ENCODE measurements at regions not wholly inside any gene's neighbourhood (a gene's known extent, or its start where the extent isn't known, plus 50 kb on each side); places are given as distances from the start of the nearest gene placed in this dataset.

- H3K79me2 ChIP-seq (ENCODE audit: control insufficient read depth, insufficient read depth, low read length) = no peaks in the 10 kb centered on the region
- dilution Hi-C loops (cut with MboI; ENCODE audit: extremely low pct_ligation_motif_present, low sequenced_read_pairs) = no loop called here
- no peak overlapping the region for H2AFZ ChIP-seq (ENCODE audit: control insufficient read depth, low read length)
- no peaks in the 10 kb centered on the region for H4K20me1 ChIP-seq (ENCODE audit: control insufficient read depth, extremely low read depth, insufficient read depth, low read length)
- no peak for TF ChIP-seq CTCF (optimal IDR thresholded peaks at IDR 0.05 in 1 of 3, IDR thresholded peaks at IDR 0.05 in 1 of 3, conservative IDR thresholded peaks at IDR 0.05 in 1 of 3; ENCODE audit: extremely low read depth in 1 of 3, insufficient read depth in 2 of 3, low read length in 3 of 3)
- TF ChIP-seq EZH2 (IDR thresholded peaks at IDR 0.05; ENCODE audit: low read length) = no peak
- no peaks in the 10 kb centered on the region for H3K9me1 ChIP-seq (ENCODE audit: control insufficient read depth, extremely low read depth, insufficient read depth, low read length)
- H3K4me1 ChIP-seq (ENCODE audit: control insufficient read depth, extremely low read depth, insufficient read depth, low read length) = no peaks in the 10 kb centered on the region
- no peaks in the 10 kb centered on the region for H3K36me3 ChIP-seq (ENCODE audit: control insufficient read depth in 2 of 2, extremely low read depth in 1 of 2, insufficient read depth in 2 of 2, low read length in 2 of 2)
- H3K9ac ChIP-seq (ENCODE audit: control insufficient read depth, extremely low read depth, insufficient read depth, low read length) = no peak overlapping the region
- no peak overlapping the region for H3K4me3 ChIP-seq (ENCODE audit: control insufficient read depth in 2 of 3, extremely low read depth in 1 of 3, insufficient read depth in 2 of 3, low read depth in 1 of 3, low read length in 3 of 3)
- DNase-seq (ENCODE audit: low read depth, low spot score) (no peak), FAIRE-seq (no peak)
- H3K27ac ChIP-seq (ENCODE audit: control insufficient read depth, insufficient read depth, low read length) = no peak overlapping the region
- no peaks in the 10 kb centered on the region for H3K27me3 ChIP-seq (ENCODE audit: control insufficient read depth, extremely low read depth, insufficient read depth, low read length)
- no peak overlapping the region for H3K4me2 ChIP-seq (ENCODE audit: control insufficient read depth, extremely low read depth, insufficient read depth, low read depth, low read length)
- no peaks in the 10 kb centered on the region for H3K9me3 ChIP-seq (ENCODE audit: control insufficient read depth, low read depth, low read length)
Observed at GRCh38 chr3:34920806-34921205, 718.5 kb upstream of the ARPP21 start.

GRCh38 chr3:34924961-34925360, 714.4 kb upstream of the ARPP21 start:
- FAIRE-seq = no peak
- Histone ChIP-seq H3K27ac (ENCODE audit: control insufficient read depth, insufficient read depth, low read length) (no peak overlapping the region), H3K4me2 (ENCODE audit: control insufficient read depth, extremely low read depth, insufficient read depth, low read depth, low read length) (no peak overlapping the region), H3K79me2 (ENCODE audit: control insufficient read depth, insufficient read depth, low read length) (no peaks in the 10 kb centered on the region), H3K9me1 (ENCODE audit: control insufficient read depth, extremely low read depth, insufficient read depth, low read length) (no peaks in the 10 kb centered on the region), H3K4me1 (ENCODE audit: control insufficient read depth, extremely low read depth, insufficient read depth, low read length) (no peaks in the 10 kb centered on the region), H4K20me1 (ENCODE audit: control insufficient read depth, extremely low read depth, insufficient read depth, low read length) (no peaks in the 10 kb centered on the region), H3K27me3 (ENCODE audit: control insufficient read depth, extremely low read depth, insufficient read depth, low read length) (no peaks in the 10 kb centered on the region), H2AFZ (ENCODE audit: control insufficient read depth, low read length) (no peak overlapping the region), H3K36me3 (ENCODE audit: control insufficient read depth in 2 of 2, extremely low read depth in 1 of 2, insufficient read depth in 2 of 2, low read length in 2 of 2) (no peaks in the 10 kb centered on the region), H3K9ac (ENCODE audit: control insufficient read depth, extremely low read depth, insufficient read depth, low read length) (no peak overlapping the region), H3K9me3 (ENCODE audit: control insufficient read depth, low read depth, low read length) (no peaks in the 10 kb centered on the region), H3K4me3 (ENCODE audit: control insufficient read depth in 2 of 3, extremely low read depth in 1 of 3, insufficient read depth in 2 of 3, low read depth in 1 of 3, low read length in 3 of 3) (no peak overlapping the region)
- TF ChIP-seq EZH2 (IDR thresholded peaks at IDR 0.05; ENCODE audit: low read length) = no peak
- TF ChIP-seq CTCF (optimal IDR thresholded peaks at IDR 0.05 in 1 of 3, IDR thresholded peaks at IDR 0.05 in 1 of 3, conservative IDR thresholded peaks at IDR 0.05 in 1 of 3; ENCODE audit: extremely low read depth in 1 of 3, insufficient read depth in 2 of 3, low read length in 3 of 3) = no peak
- no peak for DNase-seq (ENCODE audit: low read depth, low spot score)
- dilution Hi-C loops (cut with MboI; ENCODE audit: extremely low pct_ligation_motif_present, low sequenced_read_pairs) = no loop called here

Measured in keratinocyte (primary cell).